Mammary epithelial cell (primary cell): ENCODE measurements at regions not wholly inside any gene's neighbourhood (a gene's known extent, or its start where the extent isn't known, plus 50 kb on each side); places are given as distances from the start of the nearest gene placed in this dataset.

ENCODE experiments used
- CTCF ChIP-seq, 2 donors: IDR thresholded peaks in 1 of 2; conservative IDR thresholded peaks in 1 of 2; 2 replicates each; pipeline ENCODE4 v1.5.1; 2011 to 2012; ENCODE audit warnings: inconsistent platforms in 2 of 2, low read length in 2 of 2, mild to moderate bottlenecking in 2 of 2, control low read depth in 1 of 2, low read depth in 1 of 2; ENCODE audit not compliant: insufficient read depth in 1 of 2; ENCODE audit errors: extremely low read depth in 1 of 2
- EZH2 ChIP-seq: IDR thresholded peaks from 2 replicates; pipeline ENCODE4 v1.6.1; 2012; ENCODE audit warnings: low read length, inconsistent platforms, borderline replicate concordance

DNA sequence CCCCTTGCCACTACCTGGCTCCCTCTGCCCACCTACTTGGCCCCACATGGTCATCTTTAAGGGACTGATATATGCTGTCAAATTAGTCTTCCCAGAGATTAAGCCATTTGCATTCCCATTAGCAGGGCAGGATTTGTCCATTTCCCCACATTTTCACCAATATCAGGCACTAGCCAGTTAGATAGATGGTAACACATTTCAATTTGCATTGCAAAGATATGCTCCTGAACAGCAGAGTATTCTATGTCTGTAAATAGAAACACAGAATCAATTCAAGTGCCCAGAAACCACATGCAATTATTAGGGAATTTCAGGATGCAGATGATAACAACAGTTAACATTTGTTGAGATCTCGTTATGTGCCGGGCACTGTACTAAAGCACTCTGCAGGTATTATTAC, 92.6 kb upstream of the IL12B start:
- no peak for TF ChIP-seq CTCF (conservative IDR thresholded peaks at IDR 0.05 in 1 of 2, IDR thresholded peaks at IDR 0.05 in 1 of 2; ENCODE audit: extremely low read depth in 1 of 2, insufficient read depth in 1 of 2, low read depth in 1 of 2, low read length in 2 of 2)
- TF ChIP-seq EZH2 = no peak
